BLaER1 treated with 17β-estradiol and CSF1 and Interleukin-3, amounts not matched to agents 10 nM and 100 nM (cell line): ENCODE measurements at regions not wholly inside any gene's neighbourhood (a gene's known extent, or its start where the extent isn't known, plus 50 kb on each side); places are given as distances from the start of the nearest gene placed in this dataset.

Source experiments
- H3K27ac ChIP-seq, 11 experiments: shearing (Covaris generic); formaldehyde crosslinking; 2 replicates each; pipeline ENCODE4 v1.8.1; 2022
- H3K27me3 ChIP-seq, 11 experiments: shearing (Covaris generic); formaldehyde crosslinking; 2 replicates each; pipeline ENCODE4 v1.8.1; 2022
- H3K36me3 ChIP-seq, 11 experiments: shearing (Covaris generic); formaldehyde crosslinking; 2 replicates each; pipeline ENCODE4 v1.8.1; 2022
- H3K4me1 ChIP-seq, 10 experiments: shearing (Covaris generic); formaldehyde crosslinking; 2 replicates each; pipeline ENCODE4 v1.8.1; 2022
- H3K4me2 ChIP-seq, 11 experiments: shearing (Covaris generic); formaldehyde crosslinking; 2 replicates each; pipeline ENCODE4 v1.8.1; 2022
- H3K4me3 ChIP-seq, 10 experiments: shearing (Covaris generic); formaldehyde crosslinking; 2 replicates each; pipeline ENCODE4 v1.8.1; 2022
- H3K9ac ChIP-seq, 11 experiments: shearing (Covaris generic); formaldehyde crosslinking; 2 replicates each; pipeline ENCODE4 v1.8.1; 2022
- H3K9me3 ChIP-seq, 11 experiments: shearing (Covaris generic); formaldehyde crosslinking; replicated peaks in 1 of 11; 2 replicates each; pipeline ENCODE4 v1.8.1; 2022
- H4K20me1 ChIP-seq, 11 experiments: shearing (Covaris generic); formaldehyde crosslinking; 2 replicates each; pipeline ENCODE4 v1.8.1; 2022
- Cebpa-rat ChIP-seq, 11 experiments: shearing (Covaris generic); IDR thresholded peaks; 2 replicates each; pipeline ENCODE4 v1.8.1; 2022

- Histone ChIP-seq H3K4me1 (peaks cover 0 to 18% (median 10%) of the 10 kb centered on the region in 10 experiments; a peak in 12 of 20 replicates), H3K4me2 (peak overlapping the region in 7 of 11 experiments; percentile 16 to 71 (median 42); a peak in 13 of 22 replicates), H3K36me3 (no peaks in the 10 kb centered on the region), H4K20me1 (no peaks in the 10 kb centered on the region), H3K9me3 (peaks cover 0 to 6% (median 5%) of the 10 kb centered on the region in 11 experiments; a peak in 17 of 22 replicates), H3K9ac (no peak overlapping the region), H3K27ac (no peak overlapping the region), H3K27me3 (no peaks in the 10 kb centered on the region), H3K4me3 (no peak overlapping the region)
- TF ChIP-seq Cebpa-rat (IDR thresholded peaks at IDR 0.05) = no peak
Measured at GRCh38 chr4:112973750-112974251, 75.7 kb upstream of the ANK2 start.

GRCh38 chr4:112975567-112976355, 73.7 kb upstream of the ANK2 start:
- Histone ChIP-seq H3K36me3 (no peaks in the 10 kb centered on the region), H3K9me3 (peaks cover 14 to 22% (median 19%) of the 10 kb centered on the region in 11 experiments), H3K4me2 (no peak overlapping the region), H3K4me3 (no peak overlapping the region), H4K20me1 (no peaks in the 10 kb centered on the region), H3K9ac (no peak overlapping the region), H3K27me3 (no peaks in the 10 kb centered on the region), H3K4me1 (peaks cover 0 to 18% (median 10%) of the 10 kb centered on the region in 10 experiments; a peak in 12 of 20 replicates), H3K27ac (no peak overlapping the region)
- no peak for TF ChIP-seq Cebpa-rat (IDR thresholded peaks at IDR 0.05)

DNA sequence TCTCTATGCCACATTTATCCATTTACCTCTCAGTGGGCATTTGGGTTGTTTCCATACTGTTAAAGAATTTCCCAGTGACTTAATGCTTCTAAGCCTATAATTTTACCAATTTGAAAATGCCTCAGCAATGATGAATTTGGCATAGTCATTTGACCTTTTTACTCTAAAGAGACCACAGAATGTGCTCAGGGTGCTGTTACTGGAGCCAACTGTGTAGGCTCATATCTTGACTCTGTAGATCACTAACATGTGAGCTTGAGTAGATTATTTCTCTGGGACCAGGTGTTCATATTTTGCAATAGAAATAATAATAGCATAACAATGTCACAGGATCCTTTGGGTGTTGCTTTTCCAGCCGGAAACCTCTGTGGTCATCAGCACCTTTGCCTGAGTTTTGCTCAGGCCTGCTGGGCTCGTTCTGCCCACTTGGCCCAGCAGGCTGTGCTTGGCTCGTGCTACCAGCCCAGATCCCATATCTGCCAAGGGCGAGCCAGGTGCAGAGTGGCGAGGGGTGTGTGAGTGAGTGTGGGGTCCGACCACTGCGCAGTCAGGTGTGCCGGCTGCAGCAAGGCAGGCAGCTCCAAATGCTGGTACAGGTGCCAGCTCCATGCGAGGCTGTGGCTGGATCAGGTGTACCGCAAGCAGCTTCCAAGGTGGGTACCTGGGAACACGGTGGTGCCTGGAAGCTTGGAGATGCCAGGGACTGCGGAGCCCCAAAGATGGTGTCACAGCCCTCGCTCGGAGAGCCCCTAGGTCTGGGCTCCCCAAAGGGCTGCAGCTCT, 70.6 kb upstream of the ANK2 start:
- peaks cover 14 to 22% (median 19%) of the 10 kb centered on the region in 11 experiments for H3K9me3 ChIP-seq
- no peaks in the 10 kb centered on the region for H4K20me1 ChIP-seq
- no peak for TF ChIP-seq Cebpa-rat (IDR thresholded peaks at IDR 0.05)
- H3K27ac ChIP-seq = no peak overlapping the region
- H3K4me1 ChIP-seq = peaks cover 0 to 11% (median 5%) of the 10 kb centered on the region in 10 experiments; a peak in 12 of 20 replicates
- H3K27me3 ChIP-seq = no peaks in the 10 kb centered on the region
- H3K4me2 ChIP-seq = no peak overlapping the region
- no peak overlapping the region for H3K4me3 ChIP-seq
- H3K36me3 ChIP-seq = no peaks in the 10 kb centered on the region
- H3K9ac ChIP-seq = no peak overlapping the region

- Histone ChIP-seq H3K36me3 (no peaks in the 10 kb centered on the region), H4K20me1 (no peaks in the 10 kb centered on the region), H3K27me3 (no peaks in the 10 kb centered on the region), H3K4me3 (no peak overlapping the region), H3K9me3 (peaks cover 14 to 26% (median 21%) of the 10 kb centered on the region in 11 experiments), H3K4me2 (no peak overlapping the region), H3K4me1 (0 out of 20 replicates have a peak, but pooled peaks cover 0 to under 1% (median 0%) of the 10 kb centered on the region in 10 experiments), H3K27ac (no peak overlapping the region), H3K9ac (no peak overlapping the region)
- TF ChIP-seq Cebpa-rat (IDR thresholded peaks at IDR 0.05) = no peak
Measured at GRCh38 chr4:112979881-112980421, 69.5 kb upstream of the ANK2 start.

- no peak for TF ChIP-seq Cebpa-rat (IDR thresholded peaks at IDR 0.05)
- peaks cover 14 to 26% (median 21%) of the 10 kb centered on the region in 11 experiments for H3K9me3 ChIP-seq
- H4K20me1 ChIP-seq = no peaks in the 10 kb centered on the region
- H3K27ac ChIP-seq = no peak overlapping the region
- H3K27me3 ChIP-seq = no peaks in the 10 kb centered on the region
- H3K4me1 ChIP-seq = no peaks in the 10 kb centered on the region
- H3K4me3 ChIP-seq = no peak overlapping the region
- H3K9ac ChIP-seq = no peak overlapping the region
- H3K36me3 ChIP-seq = no peaks in the 10 kb centered on the region
- H3K4me2 ChIP-seq = no peak overlapping the region
Measured at GRCh38 chr4:112982680-112983079, 66.8 kb upstream of the ANK2 start.

- H3K9me3 ChIP-seq = peaks cover 0 to 6% (median 0%) of the 10 kb centered on the region in 11 experiments; a peak in 3 of 22 replicates
- H3K4me1 ChIP-seq = no peaks in the 10 kb centered on the region
- H3K4me2 ChIP-seq = no peak overlapping the region
- H3K9ac ChIP-seq = no peak overlapping the region
- no peaks in the 10 kb centered on the region for H3K36me3 ChIP-seq
- no peak for TF ChIP-seq Cebpa-rat (IDR thresholded peaks at IDR 0.05)
- no peaks in the 10 kb centered on the region for H4K20me1 ChIP-seq
- H3K27ac ChIP-seq = no peak overlapping the region
- no peak overlapping the region for H3K4me3 ChIP-seq
- no peaks in the 10 kb centered on the region for H3K27me3 ChIP-seq
Measured at GRCh38 chr4:112994732-112995464, 54.6 kb upstream of the ANK2 start.
